Liver (tissue), 8 donors: ENCODE measurements at regions not wholly inside any gene's neighbourhood (a gene's known extent, or its start where the extent isn't known, plus 50 kb on each side); places are given as distances from the start of the nearest gene placed in this dataset.

Experiments used
- DNase-seq: peaks from one replicate; pipeline ENCODE4 v3.0.0-alpha.2; 2017; ENCODE audit warnings: low spot score
- H3K27ac ChIP-seq, 2 donors: one replicate each; pipeline ENCODE4 v1.7.0; 2013; ENCODE audit warnings: inconsistent platforms in 2 of 2, low read length in 2 of 2, control low read depth in 1 of 2, low read depth in 1 of 2, mild to moderate bottlenecking in 1 of 2
- H3K27me3 ChIP-seq, 4 donors: one replicate each; pipeline versions ENCODE4 v1.6.1 to v1.7.0; 2013; ENCODE audit warnings: low read length in 3 of 4, inconsistent platforms in 1 of 4, mild to moderate bottlenecking in 1 of 4, moderate library complexity in 1 of 4; ENCODE audit not compliant: control insufficient read depth in 4 of 4, insufficient read depth in 4 of 4
- H3K36me3 ChIP-seq, 4 donors: one replicate each; pipeline versions ENCODE4 v1.6.1 to v1.7.0; 2013; ENCODE audit warnings: low read length in 3 of 4, mild to moderate bottlenecking in 3 of 4, low read depth in 1 of 4, moderate library complexity in 1 of 4; ENCODE audit not compliant: control insufficient read depth in 4 of 4, insufficient read depth in 3 of 4
- H3K4me1 ChIP-seq, 4 donors: one replicate each; pipeline versions ENCODE4 v1.6.1 to v1.7.0; 2013; ENCODE audit warnings: low read length in 3 of 4, mild to moderate bottlenecking in 3 of 4, moderate library complexity in 1 of 4; ENCODE audit not compliant: control insufficient read depth in 4 of 4, insufficient read depth in 4 of 4
- H3K4me3 ChIP-seq, 3 donors: one replicate each; pipeline versions ENCODE4 v1.6.1 to v1.7.0; 2013; ENCODE audit warnings: low read length in 3 of 3, control low read depth in 1 of 3, low read depth in 1 of 3, mild to moderate bottlenecking in 1 of 3
- H3K9ac ChIP-seq, 2 donors: one replicate each; pipeline ENCODE4 v1.7.0; 2013; ENCODE audit warnings: low read length in 2 of 2, mild to moderate bottlenecking in 2 of 2, moderate library complexity in 2 of 2, control low read depth in 1 of 2, low read depth in 1 of 2
- H3K9me3 ChIP-seq, 4 donors: one replicate each; pipeline versions ENCODE4 v1.6.1 to v1.7.0; 2013; ENCODE audit warnings: low read length in 3 of 4; ENCODE audit not compliant: control insufficient read depth in 4 of 4
- ATF3 ChIP-seq: IDR thresholded peaks from 2 replicates; pipeline ENCODE4 v1.6.1; 2016; ENCODE audit warnings: antibody characterized with exemption
- CTCF ChIP-seq: fragments of 150-350 bp; IDR thresholded peaks from 2 replicates; pipeline ENCODE4 v1.5.1; 2017; ENCODE audit warnings: improper control_type of control experiment, low read depth, low read length; ENCODE audit not compliant: missing input control
- EGR1 ChIP-seq, 2 donors: IDR thresholded peaks; 2 replicates each; pipeline ENCODE4 v1.6.1; 2016 to 2018; ENCODE audit warnings: antibody characterized with exemption in 2 of 2, low read depth in 2 of 2
- FOXA1 ChIP-seq: IDR thresholded peaks from 2 replicates; pipeline ENCODE4 v1.6.1; 2016; ENCODE audit warnings: antibody characterized with exemption
- HNF4A ChIP-seq, 2 donors: conservative IDR thresholded peaks; 2 replicates each; pipeline ENCODE4 v1.6.1; 2016; ENCODE audit warnings: antibody characterized with exemption in 2 of 2, mild to moderate bottlenecking in 2 of 2
- HNF4G ChIP-seq: IDR thresholded peaks from 2 replicates; pipeline ENCODE4 v1.6.1; 2016; ENCODE audit warnings: antibody characterized with exemption
- MAX ChIP-seq: IDR thresholded peaks from 2 replicates; pipeline ENCODE4 v1.6.1; 2016; ENCODE audit warnings: antibody characterized with exemption
- RAD21 ChIP-seq, 2 donors: IDR thresholded peaks; 2 replicates each; pipeline ENCODE4 v1.6.1; 2016; ENCODE audit warnings: antibody characterized with exemption in 2 of 2, mild to moderate bottlenecking in 2 of 2
- REST ChIP-seq: IDR thresholded peaks from 2 replicates; pipeline ENCODE4 v1.6.1; 2016; ENCODE audit warnings: antibody characterized with exemption, mild to moderate bottlenecking
- SP1 ChIP-seq: IDR thresholded peaks from 2 replicates; pipeline ENCODE4 v1.6.1; 2018; ENCODE audit warnings: antibody characterized with exemption, mild to moderate bottlenecking
- TAF1 ChIP-seq: conservative IDR thresholded peaks from 2 replicates; pipeline ENCODE4 v1.6.1; 2016; ENCODE audit warnings: antibody characterized with exemption, mild to moderate bottlenecking
- ZBTB33 ChIP-seq: IDR thresholded peaks from 2 replicates; pipeline ENCODE4 v1.6.1; 2016; ENCODE audit warnings: antibody characterized with exemption
- WGBS: extraction: QIAGEN DNeasy Blood & Tissue Kit; methylation state at CpG from one replicate; pipeline ENCODE4 v1.1.7; 2013; 5-methylcytosine and 5-hydroxymethylcytosine counted together
- donor health status: healthy.
- donor health status: healthy.
- donor health status: healthy.
- donor health status: healthy.
- donor health status: healthy.

GRCh38 chr1:208343226-208343625, 99.0 kb upstream of the PLXNA2 start:
- WGBS = 87% methylated on average over 4 of the region's 4 CpGs
- Histone ChIP-seq H3K4me3 (no peak overlapping the region), H3K36me3 (no peaks in the 10 kb centered on the region), H3K4me1 (no peaks in the 10 kb centered on the region), H3K9me3 (no peaks in the 10 kb centered on the region), H3K27ac (no peak overlapping the region), H3K9ac (no peak overlapping the region), H3K27me3 (no peaks in the 10 kb centered on the region)
- DNase-seq = no peak
- no peak for TF ChIP-seq RAD21 (IDR thresholded peaks at IDR 0.05)
- TF ChIP-seq CTCF = no peak
- no peak for TF ChIP-seq FOXA1
- no peak for TF ChIP-seq HNF4A (conservative IDR thresholded peaks at IDR 0.05)

- DNase-seq = no peak
- no peaks in the 10 kb centered on the region for H3K4me1 ChIP-seq
- H3K9me3 ChIP-seq = no peaks in the 10 kb centered on the region
- H3K36me3 ChIP-seq = no peaks in the 10 kb centered on the region
- WGBS = 90% methylated on average over 9 of the region's 9 CpGs
- no peaks in the 10 kb centered on the region for H3K27me3 ChIP-seq
- TF ChIP-seq SP1 (no peak), MAX (no peak), HNF4A (conservative IDR thresholded peaks at IDR 0.05) (no peak), ZBTB33 (no peak), HNF4G (no peak), EGR1 (IDR thresholded peaks at IDR 0.05; ENCODE audit: low read depth in 2 of 2) (no peak), REST (no peak), TAF1 (no peak), ATF3 (no peak)
- no peak overlapping the region for H3K27ac ChIP-seq
- no peak overlapping the region for H3K9ac ChIP-seq
- H3K4me3 ChIP-seq = no peak overlapping the region
These were observed 100.1 kb upstream of the PLXNA2 start for GRCh38 chr1:208344202-208344857.
